NCI-H526 (cell line): ENCODE measurements at regions not wholly inside any gene's neighbourhood (a gene's known extent, or its start where the extent isn't known, plus 50 kb on each side); places are given as distances from the start of the nearest gene placed in this dataset.
"Not testable (repeated sequence)": the region's sequence is repeated elsewhere in the genome, so short reads cannot be mapped to it uniquely, and the experiment has no call there.

Experiments used
- DNase-seq, 2 experiments: peaks; one replicate each; lab custom pipeline; 2025; lab: John Stamatoyannopoulos, UW

DNA sequence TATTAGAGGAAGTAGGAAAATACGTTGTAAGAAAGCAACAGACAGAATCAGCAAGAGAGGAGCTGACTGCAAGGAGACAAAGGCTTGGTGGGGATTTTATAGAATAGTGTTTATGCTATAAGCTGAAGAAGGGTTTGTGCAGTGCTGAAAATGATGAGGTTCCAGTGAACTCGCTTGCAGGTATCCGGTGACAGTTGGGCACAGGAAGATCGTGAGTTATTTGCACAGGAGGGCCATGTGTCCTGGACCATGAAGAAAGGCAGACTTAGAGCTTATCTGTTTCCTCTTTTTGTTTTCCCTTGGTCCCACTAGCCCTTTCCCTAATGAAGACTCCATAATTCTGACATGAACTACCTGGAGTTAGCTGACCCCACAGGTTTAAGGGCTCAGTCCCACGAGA is 61.4 kb downstream of the NXNL2 start:
- no peak for DNase-seq

DNA sequence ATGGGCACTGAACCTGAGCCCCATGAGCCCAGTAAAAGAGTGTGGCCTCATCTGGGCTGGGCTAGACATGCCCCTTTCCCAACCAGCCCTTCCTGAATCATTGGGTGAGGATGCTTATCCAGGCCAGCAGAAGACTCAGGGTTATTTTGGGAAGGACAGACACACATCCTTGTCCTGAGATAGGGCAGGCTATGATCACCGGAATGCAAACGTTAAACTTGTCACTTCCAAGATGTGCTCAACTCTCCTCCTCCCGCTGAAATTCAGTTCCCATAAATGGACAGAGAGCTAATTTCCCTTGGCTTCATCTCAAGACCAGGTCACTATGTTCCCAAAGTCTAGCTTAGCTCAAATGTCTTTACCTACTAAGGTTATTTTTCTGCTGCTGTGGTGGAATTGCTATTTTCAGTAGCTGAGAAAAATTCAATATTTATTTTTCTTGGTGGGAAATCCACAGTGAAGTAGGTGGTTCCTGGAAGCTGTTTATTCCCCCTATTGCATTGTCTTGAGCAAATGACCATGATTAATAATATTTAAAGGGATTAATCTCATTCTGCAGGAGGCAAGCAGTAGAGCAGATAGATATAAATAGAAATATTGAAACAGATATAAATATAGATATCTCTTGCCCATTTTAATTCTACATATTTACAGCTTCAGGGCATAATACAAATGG is 70.0 kb downstream of the NXNL2 start:
- DNase-seq = no peak

DNA sequence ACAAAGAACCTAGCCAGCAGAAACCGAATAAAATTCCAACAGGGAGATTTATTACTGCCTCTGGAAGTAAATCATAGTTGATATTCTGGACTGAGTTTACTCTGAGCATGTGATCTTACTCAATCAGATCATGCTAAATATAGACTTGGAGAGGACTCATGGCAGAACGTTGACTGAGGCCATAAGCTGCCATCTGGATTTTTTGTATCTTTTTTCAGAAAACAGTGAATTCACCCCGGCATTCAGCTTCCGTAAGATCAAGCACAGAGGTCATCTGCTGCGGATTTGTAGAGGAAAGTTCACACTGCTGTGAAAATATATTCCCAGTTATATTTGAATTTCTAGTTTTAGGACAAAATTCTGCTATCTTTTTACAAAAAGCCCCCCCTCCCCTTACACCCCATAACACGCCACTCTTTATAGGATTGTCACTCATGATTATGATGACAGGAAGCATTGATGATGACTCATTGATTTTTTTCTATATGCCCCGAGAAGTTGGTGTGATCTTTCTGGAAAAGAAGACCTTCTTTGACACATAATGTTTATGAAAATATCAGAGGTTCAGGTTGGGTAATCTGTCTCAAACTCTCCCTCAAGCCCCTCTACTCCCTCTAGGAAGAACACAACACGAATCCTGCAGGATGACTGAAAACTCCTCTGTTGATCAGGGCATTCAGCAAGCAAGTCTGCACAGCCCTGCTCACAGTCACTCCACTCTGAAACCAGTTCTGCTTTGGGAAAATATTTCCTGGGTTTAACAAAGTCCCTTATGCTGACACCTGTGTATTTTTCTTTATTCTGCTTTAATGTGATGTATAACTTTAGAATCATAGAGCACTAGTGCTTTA is 70.8 kb downstream of the NXNL2 start:
- DNase-seq = no peak

DNA sequence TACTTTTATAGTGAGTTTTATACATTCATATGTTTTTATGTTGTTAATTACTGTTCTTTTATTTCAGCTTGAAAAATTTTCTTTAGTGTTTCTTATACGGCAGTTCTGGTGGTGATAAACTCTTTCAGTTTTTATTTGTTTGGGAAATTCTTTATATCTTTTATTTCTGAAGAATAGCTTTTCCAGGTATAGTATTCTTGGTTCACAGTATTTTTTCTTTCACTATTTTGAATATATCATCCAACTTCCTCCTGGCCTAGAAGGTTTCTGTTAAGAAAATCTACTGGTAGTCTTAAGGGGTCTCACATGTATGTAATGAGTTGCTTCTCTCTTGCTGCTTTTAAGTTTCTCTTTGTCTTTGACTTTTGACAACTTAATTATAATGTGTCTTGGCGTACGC is 79.4 kb downstream of the NXNL2 start:
- no peak for DNase-seq

DNA sequence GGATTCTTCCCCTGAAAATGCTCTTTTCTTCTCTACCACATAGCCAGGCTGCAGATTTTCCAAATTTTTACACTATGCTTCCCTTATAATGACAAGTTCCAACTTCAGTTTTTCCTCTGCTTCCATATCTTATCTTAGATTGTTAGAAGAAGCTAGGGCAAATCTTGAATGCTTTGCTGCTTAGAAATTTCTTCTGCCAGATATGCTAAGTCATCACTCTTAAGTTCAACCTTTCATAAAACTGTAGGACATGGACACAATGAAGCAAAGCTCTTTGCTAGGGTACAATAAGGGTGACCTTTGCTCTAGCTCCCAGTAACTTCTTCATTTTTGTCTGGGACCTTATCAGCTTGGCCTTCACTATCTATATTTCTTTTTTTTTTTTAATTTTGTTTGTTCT is 88.7 kb downstream of the NXNL2 start:
- DNase-seq = no peak

DNA sequence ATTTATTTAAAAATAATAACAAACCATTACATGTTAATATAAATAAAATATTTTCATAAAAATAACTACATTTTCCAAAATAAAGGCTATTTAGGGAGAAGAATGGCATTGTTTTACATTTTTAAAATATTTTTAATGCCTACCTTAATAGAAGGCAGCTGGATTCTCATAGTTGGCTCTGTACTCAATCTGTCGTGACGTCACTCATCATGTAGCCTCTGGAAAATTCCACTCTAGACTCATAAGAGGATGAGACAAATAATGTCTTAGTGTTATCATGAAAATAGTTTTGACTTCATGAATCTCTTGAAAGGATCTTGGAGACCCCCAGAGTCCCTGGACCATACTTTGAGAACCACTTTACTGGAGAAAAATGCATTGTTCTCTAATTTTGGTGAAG is 93.1 kb downstream of the NXNL2 start:
- DNase-seq = no peak

DNA sequence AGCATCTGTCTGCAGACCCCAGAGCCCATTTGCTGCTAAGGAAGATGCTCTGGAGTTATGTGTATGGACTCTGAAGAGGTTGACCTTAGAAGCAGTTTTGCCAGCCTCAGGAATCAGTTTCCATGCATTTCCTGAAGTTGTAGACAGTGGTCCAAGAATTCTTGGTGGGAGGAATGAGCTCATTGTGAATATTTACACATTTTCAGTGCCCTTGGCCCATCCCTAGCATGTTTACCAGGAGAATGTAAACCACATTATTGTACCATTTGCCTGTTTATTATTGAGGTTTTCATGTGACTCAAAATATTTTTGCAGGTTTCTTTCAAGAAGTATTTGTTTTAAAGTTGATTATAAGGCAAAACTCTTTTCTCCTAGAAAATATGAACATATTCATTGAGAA is 93.8 kb downstream of the NXNL2 start:
- DNase-seq = no peak

DNA sequence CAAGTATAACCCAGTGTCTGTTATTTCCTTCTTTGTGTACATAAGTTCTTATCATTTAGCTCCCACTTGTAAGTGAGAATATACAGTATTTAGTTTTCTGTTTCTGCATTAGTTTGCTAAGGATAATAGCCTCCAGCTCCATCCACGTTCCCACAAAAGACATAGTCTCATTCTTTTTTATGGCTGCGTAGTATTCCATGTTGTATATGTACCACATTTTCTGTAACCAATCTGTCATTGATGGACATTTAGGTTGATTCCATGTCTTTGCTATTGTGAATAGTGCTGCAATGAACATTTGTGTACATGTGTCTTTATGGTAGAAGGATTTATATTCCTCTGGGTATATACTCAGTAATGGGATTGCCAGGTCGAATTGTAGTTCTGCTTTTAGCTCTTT is 95.6 kb downstream of the NXNL2 start:
- DNase-seq = not testable (repeated sequence)

DNA sequence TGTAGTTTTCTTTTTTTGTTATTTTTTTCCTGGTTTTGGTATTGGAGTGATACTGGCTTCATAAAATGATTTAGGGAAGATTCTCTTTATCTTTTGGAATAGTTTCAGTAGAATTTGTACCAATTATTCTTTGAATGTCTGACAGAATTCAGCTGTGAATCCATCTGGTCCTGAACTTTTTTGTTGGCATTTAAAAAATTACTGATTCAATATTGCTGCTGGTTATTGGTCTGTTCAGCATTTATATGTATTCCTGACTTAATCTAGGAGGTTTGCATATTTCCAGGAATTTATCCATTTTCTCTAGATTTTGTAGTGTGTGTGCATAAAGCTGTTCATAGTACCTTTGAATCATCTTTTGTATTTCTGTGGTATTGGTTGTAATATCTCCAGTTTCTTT is 100.2 kb downstream of the NXNL2 start:
- no peak for DNase-seq

DNA sequence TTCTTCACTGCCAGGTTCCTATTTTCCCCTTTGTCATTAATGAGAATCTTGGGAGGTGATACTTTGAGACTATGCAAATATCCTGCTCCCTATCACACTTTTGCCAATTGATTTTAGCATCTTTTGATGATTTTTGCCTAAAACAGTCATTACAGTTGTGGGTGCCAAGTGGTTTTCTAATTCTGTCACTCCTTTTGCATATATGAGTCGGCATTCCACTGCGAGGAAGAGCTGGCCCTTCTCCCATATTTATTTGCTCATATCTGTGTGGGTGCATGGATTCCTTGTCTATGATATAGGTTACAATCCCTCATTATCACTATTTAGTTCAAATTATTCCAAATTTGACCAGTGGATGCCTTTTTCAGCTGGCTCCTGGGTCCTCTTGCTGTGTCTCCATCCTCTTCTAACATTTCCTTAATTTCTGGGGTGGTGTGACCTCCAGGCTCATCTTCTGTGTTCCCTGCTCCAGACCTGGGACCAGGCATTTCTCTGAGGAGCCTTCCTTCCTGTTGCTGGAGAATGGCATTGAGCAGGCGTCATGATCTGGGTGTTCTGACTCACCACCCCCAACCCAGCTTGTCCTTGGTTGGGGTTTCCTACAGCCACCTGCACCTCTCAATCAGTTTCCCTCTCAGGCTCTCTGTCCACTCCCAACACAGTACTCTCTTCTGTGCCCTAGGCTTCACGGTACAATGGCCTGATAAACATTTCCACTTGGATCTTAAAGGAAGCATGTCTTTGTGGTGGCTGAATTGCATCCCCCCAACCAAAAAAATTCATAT is 106.7 kb downstream of the NXNL2 start:
- DNase-seq = no peak

DNA sequence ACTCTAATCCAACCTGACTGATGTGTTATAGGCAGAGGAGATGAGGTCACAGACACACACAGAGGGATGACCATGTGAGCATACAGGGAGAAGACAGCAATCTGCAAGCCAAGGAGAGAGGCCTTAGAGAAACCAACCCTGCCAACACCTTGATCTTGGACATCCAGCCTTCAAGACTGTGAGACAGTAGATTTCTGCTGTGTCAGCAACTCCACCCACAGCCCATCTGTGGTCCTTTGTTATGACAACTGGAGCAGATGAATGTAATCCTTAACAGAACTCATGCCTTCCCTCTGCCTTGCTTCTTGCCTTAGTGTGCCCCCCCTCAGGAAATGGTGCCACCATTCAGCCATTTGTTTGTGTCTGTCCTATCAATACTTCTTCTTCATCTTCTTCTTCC is 107.4 kb downstream of the NXNL2 start:
- DNase-seq = no peak

DNA sequence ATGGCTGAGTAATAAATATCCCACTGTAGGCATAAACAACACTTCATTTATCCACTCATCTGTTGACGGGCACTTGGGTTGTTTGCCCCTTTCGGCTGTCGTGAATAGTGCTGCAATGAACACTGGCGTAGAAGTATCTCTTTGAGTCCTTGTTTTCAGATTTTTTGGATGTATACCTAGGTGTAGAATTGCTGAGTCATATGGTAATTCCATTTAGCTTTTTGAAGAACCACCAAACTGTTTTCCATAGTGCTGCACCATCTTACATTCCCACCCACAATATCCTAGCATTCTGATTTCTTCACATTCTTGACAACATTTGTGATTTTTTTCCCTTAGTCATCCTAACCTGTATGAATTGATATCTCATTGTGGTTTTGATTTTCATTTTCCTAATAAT is 109.0 kb downstream of the NXNL2 start:
- no peak for DNase-seq

DNA sequence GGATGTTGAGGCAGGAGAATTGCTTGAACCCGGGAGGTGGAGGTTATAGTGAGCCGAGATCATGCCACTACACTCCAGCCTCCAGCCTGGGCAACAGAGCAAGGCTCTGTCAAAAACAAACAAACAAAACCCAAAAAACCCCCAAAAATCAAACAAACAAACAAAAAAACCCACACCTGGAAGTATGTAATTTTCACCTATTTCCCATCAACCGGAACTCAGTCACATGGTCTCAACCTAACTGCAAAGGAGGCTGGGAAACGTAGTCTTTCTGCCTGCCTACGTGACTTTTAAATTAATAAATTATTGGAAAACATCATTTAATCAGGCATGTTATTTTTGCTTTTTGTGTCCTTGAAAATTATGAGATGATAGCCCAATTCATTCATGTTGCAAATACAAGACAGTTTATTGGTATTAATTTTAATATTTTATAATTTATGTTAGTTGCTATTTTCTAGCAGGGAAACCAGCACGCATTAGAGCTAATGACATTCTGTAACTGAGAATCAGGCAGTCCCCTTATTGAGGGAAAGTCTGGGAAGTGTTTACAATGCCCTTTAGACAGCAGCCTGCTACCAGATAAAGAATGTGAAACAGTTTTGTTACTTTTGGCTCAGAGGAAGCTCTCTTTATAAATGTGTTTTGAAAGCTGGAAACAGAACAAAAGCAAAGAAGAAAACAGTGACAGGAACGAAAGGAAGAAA is 110.3 kb downstream of the NXNL2 start:
- DNase-seq = no peak

DNA sequence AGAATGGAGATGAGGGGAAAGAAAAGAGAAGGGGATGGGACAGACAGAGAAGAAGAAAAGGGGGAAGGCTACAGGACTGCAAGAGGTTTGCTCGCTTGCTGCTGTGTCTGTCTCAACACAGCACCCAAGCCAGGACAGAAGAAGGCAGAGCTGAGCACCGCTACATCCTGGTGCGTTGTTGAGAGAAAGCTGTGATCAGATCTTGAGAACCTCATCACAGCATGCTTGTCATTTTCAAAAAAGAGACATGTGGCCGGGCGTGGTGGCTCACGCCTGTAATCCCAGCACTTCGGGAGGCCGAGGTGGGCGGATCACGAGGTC is 110.9 kb downstream of the NXNL2 start:
- DNase-seq = no peak

DNA sequence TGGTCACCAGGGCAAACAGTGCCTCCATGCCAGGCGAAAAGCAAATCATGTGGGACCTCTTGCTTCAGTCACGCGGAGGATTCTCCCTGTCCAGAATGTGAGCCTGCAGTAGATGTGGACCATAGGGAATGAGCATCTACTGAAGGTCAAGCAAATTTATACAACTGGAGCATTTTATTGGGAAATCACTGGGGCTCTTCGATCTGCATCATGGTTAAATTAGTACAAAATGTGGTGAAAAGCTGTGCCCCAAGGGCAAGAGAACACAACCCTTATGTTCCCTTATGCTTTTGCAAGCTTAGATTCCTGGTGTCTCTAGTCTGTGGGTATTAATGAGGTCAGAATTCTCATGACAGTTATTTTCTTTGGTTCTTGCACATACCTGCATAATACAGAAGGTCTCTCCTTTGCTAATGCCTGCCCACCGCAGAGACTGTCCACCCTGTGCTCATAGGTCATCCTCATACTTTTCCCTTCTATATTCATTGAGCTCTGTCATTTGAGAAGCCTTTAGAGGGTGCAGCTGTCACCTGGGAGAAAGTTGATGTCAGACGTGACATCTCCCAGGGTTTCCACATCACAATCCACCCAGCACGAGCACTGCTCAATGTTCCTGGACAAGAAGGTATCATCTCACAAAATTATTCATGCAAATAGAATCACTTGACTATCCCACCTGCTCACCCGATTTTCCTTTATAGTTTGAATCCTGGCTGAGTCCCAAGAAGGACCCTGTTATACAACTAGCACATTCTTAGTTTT is 111.7 kb downstream of the NXNL2 start:
- DNase-seq = no peak

DNA sequence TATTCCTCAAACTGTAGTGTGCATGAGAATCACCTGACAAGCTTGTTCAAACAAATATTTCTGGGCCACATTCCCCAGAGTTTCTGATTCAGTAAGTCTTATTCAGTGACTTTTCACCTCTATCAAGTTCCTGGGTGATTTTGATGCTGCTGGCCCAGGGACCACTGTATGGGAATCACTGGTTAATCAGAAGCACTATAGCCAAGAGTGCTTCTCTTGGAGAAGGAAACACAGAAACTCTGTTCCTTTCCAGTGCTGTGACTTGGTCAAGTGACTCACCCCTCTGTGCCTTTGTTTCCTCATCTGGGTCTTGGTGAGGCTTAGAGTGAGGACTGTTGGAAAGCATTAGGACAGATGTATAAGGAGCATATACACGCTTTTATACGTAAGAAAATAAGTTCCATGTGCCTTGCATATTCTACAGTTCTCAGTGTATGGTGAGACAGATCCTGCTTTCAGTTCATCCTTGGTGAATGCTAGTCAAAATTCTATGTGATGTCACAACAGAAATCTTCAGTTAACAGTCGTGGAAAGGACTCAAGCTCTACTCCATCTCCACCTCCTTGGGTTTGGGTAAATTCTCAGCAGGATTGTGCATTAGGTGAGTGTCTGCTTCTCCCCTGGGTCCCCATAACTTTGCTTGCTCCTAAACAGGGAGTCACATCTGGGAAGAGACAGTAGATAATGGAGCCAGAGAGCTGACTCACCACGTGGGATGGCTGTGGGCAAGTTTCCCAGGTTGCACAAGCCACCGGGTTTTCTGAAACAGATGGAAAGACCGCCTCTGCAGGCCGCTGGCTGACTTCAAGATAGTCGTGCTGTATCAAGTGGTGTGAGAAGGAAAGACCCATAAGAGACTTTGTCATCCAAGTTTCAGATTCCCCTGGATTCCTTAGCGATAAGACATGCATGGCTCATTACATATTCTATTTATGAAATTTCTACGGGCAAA is 117.0 kb downstream of the NXNL2 start:
- DNase-seq = no peak

DNA sequence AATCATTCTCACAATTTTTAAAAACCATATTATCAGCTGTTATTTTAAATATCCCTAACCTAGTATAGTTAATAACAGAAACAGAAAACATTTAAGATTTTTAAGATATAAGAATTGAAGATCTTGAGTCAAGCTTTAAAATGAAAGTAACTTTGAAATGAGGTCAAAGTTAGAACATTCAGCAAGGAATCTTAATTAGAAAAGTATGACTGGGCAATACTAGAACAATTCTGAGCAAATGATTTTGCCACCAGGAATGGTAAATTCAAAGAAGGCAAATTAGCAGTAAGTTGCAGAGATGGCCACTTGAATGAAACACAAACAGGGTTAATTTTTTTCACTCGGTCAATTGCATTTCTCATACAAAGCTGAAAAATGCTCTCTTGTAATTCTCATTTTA is 117.9 kb downstream of the NXNL2 start:
- DNase-seq = no peak

DNA sequence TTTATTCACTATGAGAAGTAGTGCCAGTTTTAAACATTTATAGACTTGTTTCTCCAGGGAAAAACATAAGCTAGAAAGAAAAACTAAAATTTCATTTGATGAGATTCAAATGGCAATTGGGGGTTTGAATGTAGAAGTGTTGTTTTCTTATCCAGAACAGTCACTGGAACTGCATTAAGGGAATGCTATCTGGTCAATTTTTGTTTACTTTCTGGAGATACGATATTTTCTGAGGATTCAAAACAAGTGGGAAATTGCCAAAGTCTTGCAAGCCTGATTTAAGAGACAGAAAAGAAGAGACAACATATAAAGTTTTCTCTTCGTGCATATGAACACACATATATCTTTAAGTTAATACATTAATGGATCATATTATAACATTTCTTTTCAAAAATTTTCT is 118.4 kb downstream of the NXNL2 start:
- DNase-seq = no peak

DNA sequence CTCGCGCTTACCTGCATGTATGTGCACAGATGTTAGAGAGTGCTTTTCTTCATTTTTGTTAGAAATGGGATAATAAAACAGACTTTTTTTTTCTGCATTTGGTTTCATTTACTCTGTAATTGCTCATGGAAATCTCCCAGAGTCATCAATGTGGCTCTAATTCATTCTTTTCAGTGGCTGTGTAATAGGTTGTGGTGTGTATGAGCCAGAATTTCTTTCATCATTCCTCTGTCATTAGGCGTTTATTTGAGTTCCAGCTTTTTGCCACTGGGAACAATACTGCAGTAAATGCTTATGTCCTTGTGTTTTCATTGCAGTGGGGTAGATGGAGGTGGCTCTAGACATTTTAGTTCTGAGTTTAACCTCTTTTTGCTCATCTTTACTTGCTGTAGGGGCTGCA is 118.9 kb downstream of the NXNL2 start:
- no peak for DNase-seq

DNA sequence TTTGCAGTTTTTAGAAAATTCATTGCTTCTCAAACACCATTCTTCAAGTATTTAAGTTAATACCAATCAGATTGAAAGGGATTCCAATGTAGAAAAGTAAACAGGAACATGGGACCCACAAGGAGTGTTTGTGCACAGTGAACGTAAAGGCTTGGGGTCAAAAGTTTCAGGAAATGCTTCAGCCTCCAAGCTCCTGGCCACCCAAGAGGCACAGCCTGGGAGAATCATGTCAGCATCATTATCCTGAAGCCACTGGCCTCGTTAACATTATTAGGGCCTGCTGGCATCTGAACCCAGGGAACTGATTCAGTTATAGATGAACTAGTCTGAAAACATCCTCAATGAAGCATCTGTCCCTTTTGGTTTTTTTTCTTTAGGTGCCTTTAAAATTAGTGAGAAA is 122.9 kb downstream of the NXNL2 start:
- no peak for DNase-seq
